Upper lobe of right lung (tissue), 1 donor: ENCODE measurements at regions not wholly inside any gene's neighbourhood (a gene's known extent, or its start where the extent isn't known, plus 50 kb on each side); places are given as distances from the start of the nearest gene placed in this dataset.

ENCODE experiments used
- ATAC-seq: fragments of 200-7000 bp; cut with Tn5 transposase; one replicate; pipeline ENCODE4 v1.9.1; 2020; ENCODE audit warnings: mild to moderate bottlenecking, moderate library complexity
- DNase-seq: peaks from one replicate; pipeline ENCODE4 v3.0.0-alpha.2; 2020
- H3K27ac ChIP-seq: fragments of 200-600 bp; one replicate; pipeline ENCODE4 v1.8.0; 2022
- H3K27me3 ChIP-seq: fragments of 200-600 bp; one replicate; pipeline ENCODE4 v1.8.0; 2022; ENCODE audit warnings: mild to moderate bottlenecking
- H3K36me3 ChIP-seq: fragments of 200-600 bp; one replicate; pipeline ENCODE4 v1.8.0; 2022
- H3K4me1 ChIP-seq: fragments of 200-600 bp; one replicate; pipeline ENCODE4 v1.8.0; 2022
- H3K4me3 ChIP-seq: fragments of 200-600 bp; one replicate; pipeline ENCODE4 v1.8.0; 2022; ENCODE audit warnings: mild to moderate bottlenecking
- H3K9me3 ChIP-seq: fragments of 200-600 bp; one replicate; pipeline ENCODE4 v1.8.0; 2022
- CTCF ChIP-seq: fragments of 200-600 bp; IDR thresholded peaks from one replicate; pipeline ENCODE4 v1.8.0; 2022; ENCODE audit warnings: antibody characterized with exemption
- intact Hi-C: fragments of 100-400 bp; cut with DNase I; formaldehyde crosslinking; loops from one replicate; pipeline ENCODE4 v1.11.0; 2022
- donor health status: DM: no; HTN: yes; CAD: no; lungs with severe emphysema.

GRCh38 chr4:187042251-187042650 is 318.6 kb upstream of the FAT1 start:
- no peaks in the 10 kb centered on the region for H3K4me1 ChIP-seq
- H3K36me3 ChIP-seq: no peaks in the 10 kb centered on the region
- no peaks in the 10 kb centered on the region for H3K9me3 ChIP-seq
- intact Hi-C loops: no loop called here
- no peaks in the 10 kb centered on the region for H3K27me3 ChIP-seq
- no peak for DNase-seq
- no peak overlapping the region for H3K27ac ChIP-seq
- H3K4me3 ChIP-seq: no peak overlapping the region
- no peak for TF ChIP-seq CTCF
- no peak for ATAC-seq

- no peaks in the 10 kb centered on the region for H3K27me3 ChIP-seq
- DNase-seq (no peak), ATAC-seq (no peak)
- no peak overlapping the region for H3K4me3 ChIP-seq
- H3K9me3 ChIP-seq: no peaks in the 10 kb centered on the region
- no peak overlapping the region for H3K27ac ChIP-seq
- no peaks in the 10 kb centered on the region for H3K4me1 ChIP-seq
- intact Hi-C loops: no loop called here
- no peaks in the 10 kb centered on the region for H3K36me3 ChIP-seq
- TF ChIP-seq CTCF: no peak
These were observed 322.8 kb upstream of the FAT1 start for GRCh38 chr4:187046471-187046870.

GRCh38 chr4:187059021-187059420 is 335.4 kb upstream of the FAT1 start:
- no peaks in the 10 kb centered on the region for H3K9me3 ChIP-seq
- ATAC-seq (no peak), DNase-seq (no peak)
- no peak for TF ChIP-seq CTCF
- no peaks in the 10 kb centered on the region for H3K4me1 ChIP-seq
- H3K36me3 ChIP-seq: no peaks in the 10 kb centered on the region
- no peak overlapping the region for H3K4me3 ChIP-seq
- intact Hi-C loops: no loop called here
- H3K27ac ChIP-seq: no peak overlapping the region
- H3K27me3 ChIP-seq: no peaks in the 10 kb centered on the region

- H3K4me3 ChIP-seq: no peak overlapping the region
- DNase-seq: no peak
- no peaks in the 10 kb centered on the region for H3K36me3 ChIP-seq
- no peak overlapping the region for H3K27ac ChIP-seq
- intact Hi-C loops: no loop called here
- no peak for ATAC-seq
- H3K4me1 ChIP-seq: no peaks in the 10 kb centered on the region
- TF ChIP-seq CTCF: no peak
- no peaks in the 10 kb centered on the region for H3K9me3 ChIP-seq
- H3K27me3 ChIP-seq: no peaks in the 10 kb centered on the region
These were observed 336.2 kb upstream of the FAT1 start for GRCh38 chr4:187059895-187060294.

GRCh38 chr4:187060551-187060950 is 336.9 kb upstream of the FAT1 start:
- Histone ChIP-seq H3K4me1 (no peaks in the 10 kb centered on the region), H3K27me3 (no peaks in the 10 kb centered on the region)

More at GRCh38 chr4:187060551-187060950, 336.9 kb upstream of the FAT1 start:
- Histone ChIP-seq H3K9me3 (no peaks in the 10 kb centered on the region), H3K27ac (no peak overlapping the region), H3K4me3 (no peak overlapping the region), H3K36me3 (no peaks in the 10 kb centered on the region)
- intact Hi-C loops: no loop called here
- ATAC-seq (no peak), DNase-seq (no peak)
- TF ChIP-seq CTCF: no peak
